CD4-positive, alpha-beta T cell treated with Interleukin-17A for 4 hours (primary cell): ENCODE measurements at regions not wholly inside any gene's neighbourhood (a gene's known extent, or its start where the extent isn't known, plus 50 kb on each side); places are given as distances from the start of the nearest gene placed in this dataset.
"Not testable (repeated sequence)": the region's sequence is repeated elsewhere in the genome, so short reads cannot be mapped to it uniquely, and the experiment has no call there.

Experiments used
- DNase-seq: peaks from one replicate; pipeline ENCODE4 v3.0.0-alpha.2; 2020; ENCODE audit warnings: mixed read lengths

GRCh38 chr1:194738843-194739242 is 1552.4 kb upstream of the B3GALT2 start:
- DNase-seq = not testable (repeated sequence)

- DNase-seq = no peak
Observed at GRCh38 chr1:194734970-194735369, 1548.6 kb upstream of the B3GALT2 start.

- DNase-seq = no peak
Observed at GRCh38 chr1:194731025-194731424, 1544.6 kb upstream of the B3GALT2 start.

- DNase-seq = no peak
Observed at GRCh38 chr1:194730304-194730703, 1543.9 kb upstream of the B3GALT2 start.

- no peak for DNase-seq
Observed at GRCh38 chr1:194723067-194723466, 1536.7 kb upstream of the B3GALT2 start.

GRCh38 chr1:194717941-194718340 is 1531.5 kb upstream of the B3GALT2 start:
- no peak for DNase-seq

GRCh38 chr1:194717334-194717733 is 1530.9 kb upstream of the B3GALT2 start:
- DNase-seq = no peak

GRCh38 chr1:194710671-194711070 is 1524.3 kb upstream of the B3GALT2 start:
- DNase-seq = no peak

GRCh38 chr1:194709439-194709838 is 1523.0 kb upstream of the B3GALT2 start:
- no peak for DNase-seq

GRCh38 chr1:194707074-194707473 is 1520.7 kb upstream of the B3GALT2 start:
- DNase-seq = no peak

GRCh38 chr1:194705123-194705854 is 1518.9 kb upstream of the B3GALT2 start:
- DNase-seq = no peak

- DNase-seq = no peak
Observed at GRCh38 chr1:194698908-194699318, 1512.5 kb upstream of the B3GALT2 start.

GRCh38 chr1:194693244-194693643 is 1506.8 kb upstream of the B3GALT2 start:
- DNase-seq = no peak

- DNase-seq = no peak
Observed at GRCh38 chr1:194684636-194685035, 1498.2 kb upstream of the B3GALT2 start.

- no peak for DNase-seq
Observed at GRCh38 chr1:194658090-194658439, 1471.7 kb upstream of the B3GALT2 start.

GRCh38 chr1:194654956-194655355 is 1468.5 kb upstream of the B3GALT2 start:
- no peak for DNase-seq

GRCh38 chr1:194653385-194653784 is 1467.0 kb upstream of the B3GALT2 start:
- DNase-seq = no peak

- DNase-seq = no peak
Observed at GRCh38 chr1:194647118-194647517, 1460.7 kb upstream of the B3GALT2 start.

GRCh38 chr1:194644528-194644927 is 1458.1 kb upstream of the B3GALT2 start:
- no peak for DNase-seq

GRCh38 chr1:194640322-194640721 is 1453.9 kb upstream of the B3GALT2 start:
- no peak for DNase-seq

GRCh38 chr1:194629011-194629410 is 1442.6 kb upstream of the B3GALT2 start:
- no peak for DNase-seq

GRCh38 chr1:194624833-194625232 is 1438.4 kb upstream of the B3GALT2 start:
- no peak for DNase-seq

GRCh38 chr1:194618101-194618500 is 1431.7 kb upstream of the B3GALT2 start:
- DNase-seq = no peak

GRCh38 chr1:194617272-194617671 is 1430.9 kb upstream of the B3GALT2 start:
- not testable (repeated sequence) for DNase-seq

GRCh38 chr1:194616835-194617234 is 1430.4 kb upstream of the B3GALT2 start:
- DNase-seq = no peak
